ENCODE measurements at regions not wholly inside any gene's neighbourhood (a gene's known extent, or its start where the extent isn't known, plus 50 kb on each side); places are given as distances from the start of the nearest gene placed in this dataset.

DNA sequence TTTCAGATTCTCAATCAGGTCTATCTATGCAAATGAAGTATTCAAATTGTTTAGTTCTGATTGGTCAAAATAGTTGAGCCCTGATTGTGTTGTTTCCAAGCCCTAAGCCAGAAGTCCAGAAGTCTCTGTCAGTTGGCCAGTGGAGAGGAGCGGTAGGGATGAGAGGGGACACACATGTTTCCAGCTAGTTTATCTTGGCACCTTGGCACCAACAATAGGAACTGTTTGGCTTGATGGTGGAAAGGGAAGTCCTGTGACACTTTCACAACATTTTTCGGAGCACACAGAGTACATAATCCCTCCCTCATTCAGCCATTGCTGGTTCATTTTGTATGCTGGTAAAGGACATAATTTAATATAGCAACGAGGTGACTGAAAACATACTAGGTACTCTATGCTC, 1661.6 kb downstream of the SUCLG1 start:
- TF ChIP-seq, protein P1, sequence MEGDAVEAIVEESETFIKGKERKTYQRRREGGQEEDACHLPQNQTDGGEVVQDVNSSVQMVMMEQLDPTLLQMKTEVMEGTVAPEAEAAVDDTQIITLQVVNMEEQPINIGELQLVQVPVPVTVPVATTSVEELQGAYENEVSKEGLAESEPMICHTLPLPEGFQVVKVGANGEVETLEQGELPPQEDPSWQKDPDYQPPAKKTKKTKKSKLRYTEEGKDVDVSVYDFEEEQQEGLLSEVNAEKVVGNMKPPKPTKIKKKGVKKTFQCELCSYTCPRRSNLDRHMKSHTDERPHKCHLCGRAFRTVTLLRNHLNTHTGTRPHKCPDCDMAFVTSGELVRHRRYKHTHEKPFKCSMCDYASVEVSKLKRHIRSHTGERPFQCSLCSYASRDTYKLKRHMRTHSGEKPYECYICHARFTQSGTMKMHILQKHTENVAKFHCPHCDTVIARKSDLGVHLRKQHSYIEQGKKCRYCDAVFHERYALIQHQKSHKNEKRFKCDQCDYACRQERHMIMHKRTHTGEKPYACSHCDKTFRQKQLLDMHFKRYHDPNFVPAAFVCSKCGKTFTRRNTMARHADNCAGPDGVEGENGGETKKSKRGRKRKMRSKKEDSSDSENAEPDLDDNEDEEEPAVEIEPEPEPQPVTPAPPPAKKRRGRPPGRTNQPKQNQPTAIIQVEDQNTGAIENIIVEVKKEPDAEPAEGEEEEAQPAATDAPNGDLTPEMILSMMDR (IDR thresholded peaks at IDR 0.05) = no peak
- TF ChIP-seq POLR2AphosphoS5 (IDR thresholded peaks at IDR 0.05) (no peak), POLR2A (IDR thresholded peaks at IDR 0.05) (no peak), EP300 (IDR thresholded peaks at IDR 0.05) (no peak)
